NCI-H146 (cell line): ENCODE measurements at regions not wholly inside any gene's neighbourhood (a gene's known extent, or its start where the extent isn't known, plus 50 kb on each side); places are given as distances from the start of the nearest gene placed in this dataset.

Source experiments
- DNase-seq: peaks from one replicate; lab custom pipeline; 2025; lab: John Stamatoyannopoulos, UW

DNA sequence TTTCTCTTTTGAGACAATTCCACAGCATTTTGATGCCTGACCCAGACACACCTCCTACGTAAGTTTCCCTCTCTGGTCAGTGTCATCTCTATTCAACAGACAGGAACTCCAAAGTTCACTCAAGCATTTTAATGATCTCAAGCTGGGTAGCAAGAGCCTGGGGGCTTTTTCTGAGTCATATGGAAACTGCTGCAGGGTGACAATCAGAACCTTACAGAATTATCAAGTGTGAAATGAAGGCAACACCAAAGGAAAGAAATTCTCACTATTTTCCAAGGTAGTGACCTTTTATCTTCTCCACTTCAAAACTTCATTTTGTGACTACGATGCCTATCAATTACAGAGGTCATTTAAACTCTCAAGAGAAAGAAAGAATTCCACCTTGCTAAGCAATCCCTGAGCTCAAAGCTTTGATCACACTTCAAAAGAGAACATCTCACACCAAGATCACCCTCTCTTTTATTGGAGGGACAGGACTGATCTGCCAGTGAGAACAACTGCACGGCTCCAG lies 229.0 kb upstream of the ZC3H12C start:
- DNase-seq: peak; percentile 50

DNA sequence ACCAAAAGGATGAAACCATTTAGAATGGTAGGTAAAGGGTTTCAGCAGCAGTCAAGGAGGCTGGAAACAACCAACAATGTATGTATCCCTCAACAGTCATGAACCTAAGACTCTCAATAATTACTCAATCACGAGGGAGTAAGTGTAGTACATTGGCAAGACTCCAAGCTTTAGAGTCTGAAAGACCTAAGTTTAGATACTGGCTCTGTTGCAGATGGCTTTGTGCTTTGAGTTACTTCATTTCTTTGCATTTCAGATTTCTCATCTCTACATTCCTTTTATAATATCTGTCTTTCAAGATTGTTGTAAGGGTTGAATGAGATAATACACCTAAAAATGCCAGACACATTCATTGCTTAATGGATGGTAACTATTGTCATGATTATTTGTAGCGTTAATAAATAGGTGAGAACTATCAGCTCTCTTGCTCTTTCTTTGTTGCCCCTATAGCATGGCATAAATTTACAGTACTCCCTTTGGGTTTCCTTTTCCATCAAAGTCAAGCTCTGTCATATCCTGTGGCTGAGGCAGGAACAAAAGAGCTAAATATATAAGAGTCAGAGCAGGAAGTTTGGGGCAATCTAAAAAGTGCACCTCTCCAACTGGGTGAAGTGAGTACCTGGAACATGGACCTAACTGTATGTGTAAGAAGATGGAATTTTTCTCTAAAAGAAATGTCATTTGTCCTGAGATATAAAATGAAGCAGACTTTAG lies 228.2 kb upstream of the ZC3H12C start:
- no peak for DNase-seq

DNA sequence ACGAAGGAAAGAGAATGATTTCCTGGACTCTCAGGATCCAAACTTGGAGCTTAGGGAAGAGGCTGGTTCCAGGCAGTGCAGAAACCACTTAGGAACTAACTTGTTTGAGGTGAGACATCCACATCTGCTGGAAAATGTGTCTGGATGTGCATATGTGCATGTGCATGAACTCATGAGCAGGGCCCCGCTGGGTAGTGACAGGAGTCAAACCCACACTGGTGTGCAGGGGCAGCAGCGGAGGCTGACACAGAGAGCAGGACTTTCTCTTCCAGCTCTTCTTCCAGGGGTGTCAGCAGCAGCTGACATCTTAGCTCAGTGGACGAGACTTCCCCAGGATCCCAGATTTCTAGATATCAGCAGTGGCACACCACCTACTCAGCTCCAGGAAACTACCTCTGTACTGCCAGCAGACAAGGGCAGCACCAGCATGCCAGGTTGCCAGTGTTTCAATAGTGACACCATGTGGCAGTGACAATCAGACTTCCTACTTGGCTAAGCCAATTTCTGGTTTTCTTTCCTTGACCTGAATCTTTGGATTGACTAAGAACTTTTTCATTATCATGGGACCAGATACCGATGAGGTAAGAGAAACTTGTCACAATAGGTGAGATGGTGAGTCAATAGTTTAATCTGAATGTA lies 227.5 kb upstream of the ZC3H12C start:
- peak; percentile 60 for DNase-seq

- DNase-seq: no peak
Observed at GRCh38 chr11:109867784-109868183, 225.4 kb upstream of the ZC3H12C start.

DNA sequence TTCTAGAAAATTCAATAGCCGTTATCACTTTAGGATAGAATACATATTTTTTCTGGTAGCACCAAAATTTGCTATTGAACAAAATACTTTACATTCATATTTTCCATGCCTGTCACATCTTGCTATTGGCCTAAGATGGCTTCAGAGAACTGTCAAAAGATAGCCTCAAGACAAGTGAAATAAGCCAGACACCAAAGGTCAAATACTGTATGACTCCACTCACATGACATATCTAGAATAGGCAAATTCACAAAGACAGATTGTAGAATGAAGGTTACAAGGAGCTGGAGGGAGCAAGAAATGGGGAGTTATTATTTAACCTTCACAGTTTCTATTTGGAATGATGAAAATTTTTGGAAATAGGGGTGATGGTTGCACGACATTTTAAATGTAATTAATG lies 223.7 kb upstream of the ZC3H12C start:
- DNase-seq: no peak

DNA sequence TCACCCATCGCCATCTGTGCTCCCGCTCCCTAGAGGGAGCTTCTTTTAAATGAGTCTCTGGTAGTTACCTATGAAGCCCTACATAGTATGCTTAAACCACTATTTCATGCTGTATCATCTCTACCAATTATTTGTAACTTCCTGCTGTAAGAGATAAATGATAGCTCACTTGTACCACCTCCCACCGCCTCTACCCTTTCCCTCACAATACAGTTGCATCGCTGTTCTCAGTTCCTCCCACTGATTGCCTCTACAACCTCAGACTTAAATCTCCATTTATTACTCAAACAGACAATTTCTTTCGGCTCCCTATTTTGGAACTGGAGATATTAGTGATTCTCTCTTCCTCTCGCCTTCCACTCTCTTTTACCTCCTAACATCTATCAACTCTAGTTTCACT lies 222.9 kb upstream of the ZC3H12C start:
- no peak for DNase-seq

GRCh38 chr11:109877043-109877442 lies 216.1 kb upstream of the ZC3H12C start:
- DNase-seq: no peak

- DNase-seq: no peak
Observed at GRCh38 chr11:109884501-109884900, 208.7 kb upstream of the ZC3H12C start.

- no peak for DNase-seq
Observed at GRCh38 chr11:109885006-109885405, 208.2 kb upstream of the ZC3H12C start.

- no peak for DNase-seq
Observed at GRCh38 chr11:109892321-109892794, 200.8 kb upstream of the ZC3H12C start.

DNA sequence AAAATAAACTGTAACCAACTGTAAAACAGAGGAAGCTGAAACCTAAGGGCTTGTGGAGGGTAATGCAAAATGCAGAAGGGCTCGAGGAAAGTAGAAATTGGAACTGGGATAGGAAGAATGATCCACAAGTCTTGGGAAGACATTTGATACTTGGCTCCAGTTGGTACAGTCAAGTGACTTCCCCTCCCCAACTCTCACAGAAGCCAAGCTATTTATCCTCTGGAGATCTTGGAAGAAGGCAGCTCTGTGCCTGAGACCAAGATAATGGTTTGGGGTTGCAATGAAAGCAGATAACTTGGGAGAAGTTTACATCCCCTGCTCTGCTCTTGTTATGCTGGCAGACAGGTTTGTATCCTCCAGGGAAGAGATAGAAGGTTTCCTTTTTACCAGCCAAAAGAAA lies 198.9 kb upstream of the ZC3H12C start:
- DNase-seq: no peak

- no peak for DNase-seq
Observed at GRCh38 chr11:109898592-109898991, 194.6 kb upstream of the ZC3H12C start.

DNA sequence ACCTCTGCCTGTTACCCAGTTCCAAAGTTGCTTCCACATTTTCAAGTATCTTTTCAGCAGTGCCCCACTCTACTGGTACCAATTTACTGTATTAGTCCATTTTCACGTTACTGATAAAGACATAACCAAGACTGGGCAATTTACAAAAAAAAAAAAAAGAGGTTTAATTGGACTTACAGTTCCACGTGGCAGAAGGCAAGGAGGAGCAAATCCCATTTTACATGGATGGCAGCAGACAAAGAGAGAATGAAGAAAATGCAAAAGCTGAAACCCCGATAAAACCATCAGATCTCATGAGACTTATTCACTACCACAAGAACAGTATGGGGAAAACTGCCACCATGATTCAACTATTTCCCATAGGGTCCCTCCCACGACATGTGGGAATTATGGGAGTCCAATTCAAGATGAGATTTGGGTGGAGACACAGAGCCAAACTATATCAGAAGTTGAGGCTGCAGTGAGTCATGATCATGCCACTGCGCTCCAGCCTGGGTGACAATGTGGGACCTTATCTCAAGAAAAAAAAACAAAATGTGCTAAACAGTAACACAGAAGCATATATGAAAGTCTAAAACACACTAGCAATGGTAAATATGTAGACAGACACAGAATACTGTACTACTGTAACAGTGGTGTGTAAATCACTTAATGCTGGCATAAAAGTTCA lies 190.3 kb upstream of the ZC3H12C start:
- DNase-seq: no peak

DNA sequence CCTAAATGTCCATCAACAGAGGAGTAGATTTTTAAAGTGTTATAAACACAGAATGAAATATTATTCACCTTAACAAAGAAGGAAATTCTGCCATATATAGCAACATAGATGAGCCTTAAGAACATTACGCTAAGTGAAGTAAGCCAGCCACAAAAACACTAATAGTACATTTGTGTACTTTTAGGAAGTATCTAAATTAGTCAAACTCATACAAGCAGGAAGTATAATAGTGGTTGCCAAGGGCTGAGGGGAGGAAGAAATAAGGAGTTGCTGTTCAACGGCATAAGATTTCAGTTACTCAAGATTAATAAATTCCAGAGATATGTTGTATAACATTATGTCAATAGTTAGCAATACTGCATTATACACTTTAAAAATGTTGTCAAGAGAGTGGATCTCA lies 181.7 kb upstream of the ZC3H12C start:
- no peak for DNase-seq

- peak; percentile 9 for DNase-seq
Observed at GRCh38 chr11:109914038-109914437, 179.2 kb upstream of the ZC3H12C start.

DNA sequence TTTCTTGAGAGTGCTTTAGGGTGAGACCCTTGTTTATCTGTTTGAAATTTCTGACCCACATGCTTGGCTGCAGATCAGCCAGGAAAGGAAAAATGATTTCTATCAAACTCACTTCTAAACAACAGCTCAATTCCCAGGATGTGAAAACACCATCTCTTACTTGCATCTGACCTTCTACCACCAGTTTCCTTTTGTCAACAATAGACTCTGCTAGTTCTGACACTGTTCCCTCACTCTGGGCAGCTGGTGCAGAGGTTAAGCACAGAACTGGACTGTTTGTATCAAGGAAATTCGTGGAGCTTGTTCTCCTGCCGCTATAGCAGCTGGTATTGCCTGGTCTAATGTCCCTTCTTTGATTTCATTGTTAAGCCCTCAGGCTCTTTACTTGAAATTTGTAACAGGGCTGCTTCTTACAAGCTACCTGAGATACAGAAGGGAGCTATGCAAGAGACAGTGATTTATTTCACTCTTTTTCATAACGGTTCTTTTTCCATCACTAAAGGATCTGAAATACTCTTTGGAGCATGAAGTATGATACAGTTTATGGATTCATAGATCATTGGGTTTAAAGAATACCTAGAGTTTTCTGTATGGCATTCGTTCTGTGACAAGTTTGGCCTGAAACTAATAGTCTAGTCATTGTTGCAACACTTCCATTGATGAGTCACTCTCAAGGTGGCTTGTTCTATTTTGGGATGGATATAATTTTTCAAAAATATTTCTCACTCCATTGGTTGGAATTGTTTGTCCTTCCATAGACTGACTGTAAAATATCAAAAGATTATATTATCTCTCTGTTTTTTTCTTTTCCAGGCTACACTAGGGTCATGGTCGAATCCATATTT lies 178.2 kb upstream of the ZC3H12C start:
- peak; percentile 37 for DNase-seq

- DNase-seq: no peak
Observed at GRCh38 chr11:109926941-109927340, 166.3 kb upstream of the ZC3H12C start.

DNA sequence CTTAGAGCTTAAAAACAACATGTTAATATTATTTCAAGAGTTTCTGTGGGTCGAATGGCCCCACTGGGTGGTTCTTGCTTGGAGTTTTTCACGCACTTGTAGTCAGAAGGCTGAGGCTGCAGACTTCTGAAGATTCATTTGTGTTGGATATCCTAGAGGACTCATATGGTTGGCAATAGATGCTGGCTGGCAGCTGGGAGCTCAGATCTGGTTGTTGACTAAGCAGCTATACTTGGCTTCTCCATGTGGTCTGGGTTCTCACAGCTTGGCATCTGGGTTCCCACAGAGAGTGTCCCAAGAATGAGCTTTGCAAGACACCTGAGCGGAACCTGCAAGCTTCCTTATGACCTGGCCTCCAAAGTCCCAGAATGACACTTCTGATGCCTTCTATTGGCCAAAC lies 163.9 kb upstream of the ZC3H12C start:
- DNase-seq: no peak

DNA sequence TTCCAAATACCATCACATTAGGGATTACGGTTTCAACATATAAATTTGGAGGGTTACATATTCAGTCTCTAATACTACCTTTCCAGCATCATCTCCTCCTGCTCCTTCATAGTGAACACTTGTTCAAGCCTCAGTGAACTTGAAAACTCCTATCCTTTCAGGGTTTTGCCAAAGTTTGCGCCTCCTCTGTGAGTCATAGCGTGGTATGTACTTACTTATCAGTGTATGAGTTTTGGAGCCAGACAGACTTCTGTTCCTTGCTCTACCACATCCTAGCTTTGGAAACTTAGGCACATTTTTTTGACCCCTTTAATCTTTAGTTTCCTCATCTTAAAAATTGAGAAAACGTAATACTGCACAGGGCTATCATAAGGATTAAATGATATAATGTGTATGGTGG lies 160.1 kb upstream of the ZC3H12C start:
- no peak for DNase-seq

GRCh38 chr11:109934151-109934550 lies 159.0 kb upstream of the ZC3H12C start:
- no peak for DNase-seq

DNA sequence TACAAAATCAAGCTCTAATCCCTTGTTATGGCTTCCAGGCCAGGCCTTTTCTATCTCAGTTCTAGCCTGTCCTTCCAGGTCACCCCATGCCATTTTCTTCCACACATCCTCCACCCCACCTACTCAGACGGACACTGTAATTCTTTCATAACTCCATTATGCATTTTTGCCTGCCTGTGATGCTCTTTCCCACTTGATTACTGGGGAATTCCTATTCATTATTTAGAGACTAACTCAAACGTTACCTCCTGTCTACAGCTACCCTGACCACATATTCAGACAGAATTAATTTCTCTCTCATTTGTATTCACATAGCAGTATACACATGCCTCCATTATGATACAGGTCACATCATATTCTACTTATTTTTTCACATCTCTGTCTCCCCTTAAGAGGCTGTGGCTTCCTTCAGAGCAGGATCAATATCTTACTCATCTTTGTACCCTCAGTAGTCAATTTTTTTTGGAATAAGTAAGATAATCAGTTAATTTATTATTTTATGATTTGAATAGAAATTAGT lies 156.5 kb upstream of the ZC3H12C start:
- no peak for DNase-seq

DNA sequence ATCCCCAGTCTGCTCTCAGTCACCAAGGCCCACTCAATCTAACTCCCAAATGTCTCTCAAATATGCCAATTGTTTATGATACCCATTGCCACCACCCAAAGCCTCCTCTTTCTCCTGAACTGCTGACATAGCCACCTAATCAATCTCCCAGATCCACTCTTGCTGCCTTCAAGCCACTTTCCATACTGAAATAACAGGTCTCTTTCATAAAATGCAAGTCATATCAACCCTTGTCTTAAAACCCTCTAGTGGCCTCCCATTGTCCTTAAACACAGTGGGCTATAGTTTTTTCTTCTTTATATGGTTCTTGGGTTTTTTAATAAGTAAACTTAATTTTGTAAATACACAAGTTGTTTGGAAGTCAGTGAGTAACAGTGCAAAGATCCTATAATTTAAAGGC lies 155.2 kb upstream of the ZC3H12C start:
- no peak for DNase-seq
